ENCODE measurements at regions not wholly inside any gene's neighbourhood (a gene's known extent, or its start where the extent isn't known, plus 50 kb on each side); places are given as distances from the start of the nearest gene placed in this dataset.

- no peak overlapping the region for H3K4me2 ChIP-seq
- peaks cover 14% of the 10 kb centered on the region; the same call in 2 of the 3 replicates for H3K9me3 Mint-ChIP-seq
- no peak overlapping the region for H3K27ac Mint-ChIP-seq
- no peak overlapping the region for H3K4me3 ChIP-seq
- no peaks in the 10 kb centered on the region for H3F3A ChIP-seq (replicated peaks; ENCODE audit: low read depth)
- no peaks in the 10 kb centered on the region for H4K20me1 ChIP-seq (replicated peaks; ENCODE audit: insufficient read depth)
- no peak for TF ChIP-seq STAT1 (IDR thresholded peaks at IDR 0.05; ENCODE audit: unreplicated experiment)
- TF ChIP-seq, protein P1, sequence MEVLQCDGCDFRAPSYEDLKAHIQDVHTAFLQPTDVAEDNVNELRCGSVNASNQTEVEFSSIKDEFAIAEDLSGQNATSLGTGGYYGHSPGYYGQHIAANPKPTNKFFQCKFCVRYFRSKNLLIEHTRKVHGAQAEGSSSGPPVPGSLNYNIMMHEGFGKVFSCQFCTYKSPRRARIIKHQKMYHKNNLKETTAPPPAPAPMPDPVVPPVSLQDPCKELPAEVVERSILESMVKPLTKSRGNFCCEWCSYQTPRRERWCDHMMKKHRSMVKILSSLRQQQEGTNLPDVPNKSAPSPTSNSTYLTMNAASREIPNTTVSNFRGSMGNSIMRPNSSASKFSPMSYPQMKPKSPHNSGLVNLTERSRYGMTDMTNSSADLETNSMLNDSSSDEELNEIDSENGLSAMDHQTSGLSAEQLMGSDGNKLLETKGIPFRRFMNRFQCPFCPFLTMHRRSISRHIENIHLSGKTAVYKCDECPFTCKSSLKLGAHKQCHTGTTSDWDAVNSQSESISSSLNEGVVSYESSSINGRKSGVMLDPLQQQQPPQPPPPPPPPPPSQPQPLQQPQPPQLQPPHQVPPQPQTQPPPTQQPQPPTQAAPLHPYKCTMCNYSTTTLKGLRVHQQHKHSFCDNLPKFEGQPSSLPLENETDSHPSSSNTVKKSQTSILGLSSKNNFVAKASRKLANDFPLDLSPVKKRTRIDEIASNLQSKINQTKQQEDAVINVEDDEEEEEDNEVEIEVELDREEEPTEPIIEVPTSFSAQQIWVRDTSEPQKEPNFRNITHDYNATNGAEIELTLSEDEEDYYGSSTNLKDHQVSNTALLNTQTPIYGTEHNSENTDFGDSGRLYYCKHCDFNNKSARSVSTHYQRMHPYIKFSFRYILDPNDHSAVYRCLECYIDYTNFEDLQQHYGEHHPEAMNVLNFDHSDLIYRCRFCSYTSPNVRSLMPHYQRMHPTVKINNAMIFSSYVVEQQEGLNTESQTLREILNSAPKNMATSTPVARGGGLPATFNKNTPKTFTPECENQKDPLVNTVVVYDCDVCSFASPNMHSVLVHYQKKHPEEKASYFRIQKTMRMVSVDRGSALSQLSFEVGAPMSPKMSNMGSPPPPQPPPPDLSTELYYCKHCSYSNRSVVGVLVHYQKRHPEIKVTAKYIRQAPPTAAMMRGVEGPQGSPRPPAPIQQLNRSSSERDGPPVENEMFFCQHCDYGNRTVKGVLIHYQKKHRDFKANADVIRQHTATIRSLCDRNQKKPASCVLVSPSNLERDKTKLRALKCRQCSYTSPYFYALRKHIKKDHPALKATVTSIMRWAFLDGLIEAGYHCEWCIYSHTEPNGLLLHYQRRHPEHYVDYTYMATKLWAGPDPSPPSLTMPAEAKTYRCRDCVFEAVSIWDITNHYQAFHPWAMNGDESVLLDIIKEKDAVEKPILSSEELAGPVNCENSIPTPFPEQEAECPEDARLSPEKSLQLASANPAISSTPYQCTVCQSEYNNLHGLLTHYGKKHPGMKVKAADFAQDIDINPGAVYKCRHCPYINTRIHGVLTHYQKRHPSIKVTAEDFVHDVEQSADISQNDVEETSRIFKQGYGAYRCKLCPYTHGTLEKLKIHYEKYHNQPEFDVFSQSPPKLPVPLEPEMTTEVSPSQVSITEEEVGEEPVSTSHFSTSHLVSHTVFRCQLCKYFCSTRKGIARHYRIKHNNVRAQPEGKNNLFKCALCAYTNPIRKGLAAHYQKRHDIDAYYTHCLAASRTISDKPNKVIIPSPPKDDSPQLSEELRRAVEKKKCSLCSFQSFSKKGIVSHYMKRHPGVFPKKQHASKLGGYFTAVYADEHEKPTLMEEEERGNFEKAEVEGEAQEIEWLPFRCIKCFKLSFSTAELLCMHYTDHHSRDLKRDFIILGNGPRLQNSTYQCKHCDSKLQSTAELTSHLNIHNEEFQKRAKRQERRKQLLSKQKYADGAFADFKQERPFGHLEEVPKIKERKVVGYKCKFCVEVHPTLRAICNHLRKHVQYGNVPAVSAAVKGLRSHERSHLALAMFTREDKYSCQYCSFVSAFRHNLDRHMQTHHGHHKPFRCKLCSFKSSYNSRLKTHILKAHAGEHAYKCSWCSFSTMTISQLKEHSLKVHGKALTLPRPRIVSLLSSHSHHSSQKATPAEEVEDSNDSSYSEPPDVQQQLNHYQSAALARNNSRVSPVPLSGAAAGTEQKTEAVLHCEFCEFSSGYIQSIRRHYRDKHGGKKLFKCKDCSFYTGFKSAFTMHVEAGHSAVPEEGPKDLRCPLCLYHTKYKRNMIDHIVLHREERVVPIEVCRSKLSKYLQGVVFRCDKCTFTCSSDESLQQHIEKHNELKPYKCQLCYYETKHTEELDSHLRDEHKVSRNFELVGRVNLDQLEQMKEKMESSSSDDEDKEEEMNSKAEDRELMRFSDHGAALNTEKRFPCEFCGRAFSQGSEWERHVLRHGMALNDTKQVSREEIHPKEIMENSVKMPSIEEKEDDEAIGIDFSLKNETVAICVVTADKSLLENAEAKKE (CRISPR knock-in tag; IDR thresholded peaks at IDR 0.05) = no peak
- no peak for TF ChIP-seq JUNB (IDR thresholded peaks at IDR 0.05; ENCODE audit: unreplicated experiment)
- TF ChIP-seq, protein P2, sequence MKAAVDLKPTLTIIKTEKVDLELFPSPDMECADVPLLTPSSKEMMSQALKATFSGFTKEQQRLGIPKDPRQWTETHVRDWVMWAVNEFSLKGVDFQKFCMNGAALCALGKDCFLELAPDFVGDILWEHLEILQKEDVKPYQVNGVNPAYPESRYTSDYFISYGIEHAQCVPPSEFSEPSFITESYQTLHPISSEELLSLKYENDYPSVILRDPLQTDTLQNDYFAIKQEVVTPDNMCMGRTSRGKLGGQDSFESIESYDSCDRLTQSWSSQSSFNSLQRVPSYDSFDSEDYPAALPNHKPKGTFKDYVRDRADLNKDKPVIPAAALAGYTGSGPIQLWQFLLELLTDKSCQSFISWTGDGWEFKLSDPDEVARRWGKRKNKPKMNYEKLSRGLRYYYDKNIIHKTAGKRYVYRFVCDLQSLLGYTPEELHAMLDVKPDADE (IDR thresholded peaks at IDR 0.05) = no peak
- no peak for TF ChIP-seq NANOG (IDR thresholded peaks at IDR 0.05; ENCODE audit: borderline replicate concordance)
- TF ChIP-seq, protein P3, sequence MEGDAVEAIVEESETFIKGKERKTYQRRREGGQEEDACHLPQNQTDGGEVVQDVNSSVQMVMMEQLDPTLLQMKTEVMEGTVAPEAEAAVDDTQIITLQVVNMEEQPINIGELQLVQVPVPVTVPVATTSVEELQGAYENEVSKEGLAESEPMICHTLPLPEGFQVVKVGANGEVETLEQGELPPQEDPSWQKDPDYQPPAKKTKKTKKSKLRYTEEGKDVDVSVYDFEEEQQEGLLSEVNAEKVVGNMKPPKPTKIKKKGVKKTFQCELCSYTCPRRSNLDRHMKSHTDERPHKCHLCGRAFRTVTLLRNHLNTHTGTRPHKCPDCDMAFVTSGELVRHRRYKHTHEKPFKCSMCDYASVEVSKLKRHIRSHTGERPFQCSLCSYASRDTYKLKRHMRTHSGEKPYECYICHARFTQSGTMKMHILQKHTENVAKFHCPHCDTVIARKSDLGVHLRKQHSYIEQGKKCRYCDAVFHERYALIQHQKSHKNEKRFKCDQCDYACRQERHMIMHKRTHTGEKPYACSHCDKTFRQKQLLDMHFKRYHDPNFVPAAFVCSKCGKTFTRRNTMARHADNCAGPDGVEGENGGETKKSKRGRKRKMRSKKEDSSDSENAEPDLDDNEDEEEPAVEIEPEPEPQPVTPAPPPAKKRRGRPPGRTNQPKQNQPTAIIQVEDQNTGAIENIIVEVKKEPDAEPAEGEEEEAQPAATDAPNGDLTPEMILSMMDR (conservative IDR thresholded peaks at IDR 0.05; ENCODE audit: low read depth in 2 of 2) = no peak
- TF ChIP-seq POLR2AphosphoS5 (IDR thresholded peaks at IDR 0.05; ENCODE audit: low read depth) = no peak
- no peaks in the 10 kb centered on the region for H3K36me3 Mint-ChIP-seq (ENCODE audit: low read depth)
- no peak overlapping the region for H2AFZ ChIP-seq
- H3K27me3 ChIP-seq (ENCODE audit: insufficient read depth) = no peaks in the 10 kb centered on the region
- H3K4me1 ChIP-seq (ENCODE audit: insufficient read depth) = no peaks in the 10 kb centered on the region
- H3K79me2 ChIP-seq (replicated peaks; ENCODE audit: insufficient read depth) = no peaks in the 10 kb centered on the region
- H3K27ac ChIP-seq (ENCODE audit: low read depth) = no peak overlapping the region
- no peaks in the 10 kb centered on the region for H3K36me3 ChIP-seq (ENCODE audit: insufficient read depth)
- H3K4me1 Mint-ChIP-seq = peaks cover 6% of the 10 kb centered on the region; the same call in 2 of the 3 replicates
- H3K27me3 Mint-ChIP-seq (ENCODE audit: insufficient read depth, low read depth, poor library complexity) = peaks cover 4% of the 10 kb centered on the region
- no peak overlapping the region for H3K4me3 Mint-ChIP-seq
- DNase-seq (ENCODE audit: low spot score) (no peak), ATAC-seq (no peak)
- no peaks in the 10 kb centered on the region for H3K9me2 ChIP-seq (ENCODE audit: insufficient read depth)
Observed at GRCh38 chr6:54574671-54575070, 266.4 kb downstream of the TINAG start.
